ENCODE measurements at regions not wholly inside any gene's neighbourhood (a gene's known extent, or its start where the extent isn't known, plus 50 kb on each side); places are given as distances from the start of the nearest gene placed in this dataset.
"Not testable (repeated sequence)": the region's sequence is repeated elsewhere in the genome, so short reads cannot be mapped to it uniquely, and the experiment has no call there.

DNA sequence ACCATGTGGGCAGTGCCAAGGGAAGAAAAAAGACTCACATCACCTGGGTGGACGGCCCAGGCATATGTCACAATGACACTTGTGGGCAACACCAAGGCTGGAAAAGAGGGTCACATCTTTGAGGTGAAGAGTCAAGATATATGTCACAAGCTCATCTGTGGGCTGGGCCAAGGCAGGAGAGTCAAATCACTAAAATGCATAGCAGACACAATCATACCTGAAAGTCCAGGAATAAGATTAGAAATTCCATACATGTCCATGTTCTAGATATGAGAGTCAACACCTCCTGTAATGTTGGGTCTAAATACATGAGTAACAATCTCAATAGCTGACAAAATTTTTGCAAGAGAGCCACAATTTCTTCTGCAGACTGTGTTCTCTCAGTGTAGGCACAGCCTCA is 145.0 kb downstream of the ZNF675 start:
- DNase-seq, result no peak
- TF ChIP-seq, protein P1, sequence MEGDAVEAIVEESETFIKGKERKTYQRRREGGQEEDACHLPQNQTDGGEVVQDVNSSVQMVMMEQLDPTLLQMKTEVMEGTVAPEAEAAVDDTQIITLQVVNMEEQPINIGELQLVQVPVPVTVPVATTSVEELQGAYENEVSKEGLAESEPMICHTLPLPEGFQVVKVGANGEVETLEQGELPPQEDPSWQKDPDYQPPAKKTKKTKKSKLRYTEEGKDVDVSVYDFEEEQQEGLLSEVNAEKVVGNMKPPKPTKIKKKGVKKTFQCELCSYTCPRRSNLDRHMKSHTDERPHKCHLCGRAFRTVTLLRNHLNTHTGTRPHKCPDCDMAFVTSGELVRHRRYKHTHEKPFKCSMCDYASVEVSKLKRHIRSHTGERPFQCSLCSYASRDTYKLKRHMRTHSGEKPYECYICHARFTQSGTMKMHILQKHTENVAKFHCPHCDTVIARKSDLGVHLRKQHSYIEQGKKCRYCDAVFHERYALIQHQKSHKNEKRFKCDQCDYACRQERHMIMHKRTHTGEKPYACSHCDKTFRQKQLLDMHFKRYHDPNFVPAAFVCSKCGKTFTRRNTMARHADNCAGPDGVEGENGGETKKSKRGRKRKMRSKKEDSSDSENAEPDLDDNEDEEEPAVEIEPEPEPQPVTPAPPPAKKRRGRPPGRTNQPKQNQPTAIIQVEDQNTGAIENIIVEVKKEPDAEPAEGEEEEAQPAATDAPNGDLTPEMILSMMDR (IDR thresholded peaks at IDR 0.05; ENCODE audit: low read depth, low read length), result no peak
- Histone ChIP-seq H3K27ac (no peak overlapping the region), H3K9me3 (ENCODE audit: severe bottlenecking) (no peaks in the 10 kb centered on the region), H3K4me3 (ENCODE audit: low read depth, low read length) (no peak overlapping the region), H3K36me3 (no peaks in the 10 kb centered on the region), H3K27me3 (ENCODE audit: insufficient read depth, low read depth, severe bottlenecking) (peaks cover 9% of the 10 kb centered on the region)

DNA sequence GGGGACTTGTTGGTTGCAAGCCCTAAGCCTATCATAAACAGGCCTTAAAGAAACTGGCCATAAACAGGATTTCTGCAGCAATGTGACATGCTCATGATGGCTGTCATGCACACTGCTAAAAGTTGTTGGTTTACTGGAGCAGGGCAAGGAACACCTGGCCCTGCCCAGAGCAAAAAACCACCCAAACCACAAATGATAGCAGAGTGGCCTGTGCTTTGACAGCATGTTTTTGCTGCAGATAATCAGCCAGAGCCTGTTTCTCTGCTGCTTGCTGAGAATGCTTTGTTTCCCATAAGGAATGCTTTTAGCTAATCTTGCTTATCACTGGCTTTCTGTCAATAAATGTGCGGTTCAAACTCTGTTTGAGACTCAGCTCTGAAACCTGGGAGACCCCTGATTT is 144.9 kb upstream of the ZNF91 start:
- H3K27me3 ChIP-seq (ENCODE audit: insufficient read depth, low read depth, severe bottlenecking); DNase-seq; H3K9me3 ChIP-seq (ENCODE audit: severe bottlenecking); H3K4me3 ChIP-seq (ENCODE audit: low read depth, low read length); H3K36me3 ChIP-seq; H3K27ac ChIP-seq: not testable (repeated sequence)

DNA sequence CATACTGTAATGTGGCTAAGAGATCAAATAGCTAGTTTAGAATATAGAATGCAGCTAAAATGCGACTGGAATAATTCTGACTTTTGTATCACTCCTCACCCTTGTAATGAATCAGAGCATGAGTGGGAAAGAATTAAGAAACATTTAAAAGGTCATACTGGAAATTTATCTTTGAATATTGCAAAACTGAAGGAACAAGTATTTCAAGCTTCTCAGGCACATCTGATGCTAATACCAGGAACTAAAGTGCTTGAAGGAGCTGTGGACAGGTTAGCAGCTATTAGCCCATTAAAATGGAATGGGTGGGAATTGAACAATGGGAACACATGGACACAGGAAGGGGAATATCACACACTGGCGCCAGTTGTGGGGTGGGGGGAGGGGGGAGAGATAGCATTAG is 144.2 kb upstream of the ZNF91 start:
- no peak for DNase-seq
- H3K9me3 ChIP-seq (ENCODE audit: severe bottlenecking), result no peaks in the 10 kb centered on the region
- no peaks in the 10 kb centered on the region for H3K27me3 ChIP-seq (ENCODE audit: insufficient read depth, low read depth, severe bottlenecking)
- TF ChIP-seq, protein P1 (IDR thresholded peaks at IDR 0.05; ENCODE audit: low read depth, low read length), result no peak
- no peak overlapping the region for H3K27ac ChIP-seq
- no peak overlapping the region for H3K4me3 ChIP-seq (ENCODE audit: low read depth, low read length)
- no peaks in the 10 kb centered on the region for H3K36me3 ChIP-seq

DNA sequence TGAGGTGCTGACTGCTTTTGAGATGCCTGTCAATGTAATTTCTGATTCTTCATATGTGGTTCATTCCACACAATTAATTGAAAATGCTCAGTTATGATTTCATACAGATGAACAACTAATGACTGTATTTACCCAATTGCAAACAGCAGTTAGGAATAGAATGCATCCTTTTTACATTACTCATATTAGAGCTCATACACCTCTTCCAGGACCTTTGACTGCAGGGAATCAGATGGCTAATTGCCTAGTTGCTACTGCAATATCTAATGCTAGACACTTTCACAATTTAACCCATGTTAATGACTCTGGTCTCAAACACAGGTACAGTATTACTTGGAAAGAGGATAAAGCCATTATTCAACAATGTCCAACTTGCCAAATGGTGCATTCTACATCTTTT is 141.9 kb upstream of the ZNF91 start:
- H3K36me3 ChIP-seq; DNase-seq; H3K27me3 ChIP-seq (ENCODE audit: insufficient read depth, low read depth, severe bottlenecking); H3K4me3 ChIP-seq (ENCODE audit: low read depth, low read length); H3K27ac ChIP-seq; H3K9me3 ChIP-seq (ENCODE audit: severe bottlenecking): not testable (repeated sequence)

DNA sequence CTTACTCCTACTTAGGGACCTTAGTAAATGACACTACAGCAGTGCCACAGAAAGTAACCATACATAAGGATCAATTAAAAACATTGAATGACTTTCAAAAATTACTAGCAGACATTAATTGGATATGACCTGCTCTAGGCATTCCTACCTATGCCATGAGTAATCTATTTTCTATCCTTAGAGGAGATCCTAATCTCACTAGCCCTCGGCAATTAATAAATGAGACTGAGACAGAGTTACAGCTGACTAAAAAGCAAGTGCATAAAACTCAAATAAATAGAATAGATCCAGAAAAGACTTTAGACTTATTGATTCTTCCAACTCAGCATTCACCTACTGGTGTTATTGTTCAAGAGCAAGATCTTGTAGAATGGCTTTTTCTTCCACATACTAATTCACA is 141.1 kb upstream of the ZNF91 start:
- H3K4me3 ChIP-seq (ENCODE audit: low read depth, low read length); H3K27me3 ChIP-seq (ENCODE audit: insufficient read depth, low read depth, severe bottlenecking); H3K36me3 ChIP-seq; DNase-seq; H3K9me3 ChIP-seq (ENCODE audit: severe bottlenecking); H3K27ac ChIP-seq: not testable (repeated sequence)

DNA sequence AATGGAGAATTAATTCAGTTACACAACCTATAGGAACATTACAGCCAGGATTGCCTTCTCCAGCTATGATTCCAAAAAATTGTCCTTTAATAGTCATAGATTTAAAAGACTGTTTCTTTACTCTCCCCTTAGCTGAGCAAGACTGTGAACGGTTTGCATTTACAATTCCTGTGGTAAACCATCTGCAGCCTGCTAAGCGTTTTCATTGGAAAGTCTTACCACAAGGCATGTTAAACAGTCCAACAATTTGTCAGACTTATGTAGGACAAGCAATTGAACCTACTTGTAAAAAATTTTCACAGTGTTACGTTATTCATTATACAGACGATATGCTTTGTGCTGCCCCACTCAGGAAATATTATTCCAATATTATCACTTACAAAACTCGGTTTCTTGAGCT is 140.6 kb upstream of the ZNF91 start:
- H3K27me3 ChIP-seq (ENCODE audit: insufficient read depth, low read depth, severe bottlenecking); H3K9me3 ChIP-seq (ENCODE audit: severe bottlenecking); H3K4me3 ChIP-seq (ENCODE audit: low read depth, low read length); DNase-seq; H3K36me3 ChIP-seq; H3K27ac ChIP-seq: not testable (repeated sequence)

DNA sequence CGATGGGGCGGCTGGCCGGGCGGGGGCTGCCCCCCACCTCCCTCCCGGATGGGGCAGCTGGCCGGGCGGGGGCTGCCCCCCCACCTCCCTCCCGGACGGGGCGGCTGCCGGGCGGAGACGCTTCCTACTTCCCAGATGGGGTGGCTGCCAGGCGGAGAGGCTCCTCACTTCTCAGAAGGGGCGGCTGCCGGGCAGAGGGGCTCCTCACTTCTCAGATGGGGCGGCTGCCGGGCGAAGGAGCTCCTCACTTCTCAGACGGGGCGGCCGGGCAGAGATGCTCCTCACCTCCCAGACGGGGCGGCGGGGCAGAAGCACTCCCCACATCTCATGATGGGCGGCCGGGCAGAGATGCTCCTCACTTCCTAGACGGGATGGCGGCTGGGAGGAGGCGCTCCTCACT is 138.2 kb upstream of the ZNF91 start:
- H3K9me3 ChIP-seq (ENCODE audit: severe bottlenecking); H3K36me3 ChIP-seq; DNase-seq; H3K27me3 ChIP-seq (ENCODE audit: insufficient read depth, low read depth, severe bottlenecking); H3K27ac ChIP-seq; H3K4me3 ChIP-seq (ENCODE audit: low read depth, low read length): not testable (repeated sequence)

DNA sequence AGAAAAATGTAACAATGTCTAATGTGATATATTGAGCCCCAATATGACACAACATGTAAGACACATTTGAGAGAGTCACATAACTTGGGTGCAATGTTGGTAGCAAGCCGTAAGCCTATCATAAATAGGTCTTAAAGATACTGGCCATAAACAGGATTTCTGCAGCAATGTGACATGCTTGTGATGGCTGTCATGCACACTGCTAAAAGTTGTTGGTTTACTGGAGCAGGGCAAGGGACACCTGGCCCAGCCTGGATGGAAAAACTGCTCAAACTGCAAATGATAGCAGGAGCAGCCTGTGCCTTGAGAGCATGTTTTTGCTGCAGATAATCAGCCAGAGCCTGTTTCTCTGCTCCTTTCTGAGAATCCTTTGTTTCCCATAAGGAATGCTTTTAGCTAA is 136.7 kb upstream of the ZNF91 start:
- TF ChIP-seq, protein P1 (IDR thresholded peaks at IDR 0.05; ENCODE audit: low read depth, low read length), result no peak
- no peak for DNase-seq
- Histone ChIP-seq H3K36me3 (no peaks in the 10 kb centered on the region), H3K9me3 (ENCODE audit: severe bottlenecking) (no peaks in the 10 kb centered on the region), H3K4me3 (ENCODE audit: low read depth, low read length) (no peak overlapping the region), H3K27ac (no peak overlapping the region), H3K27me3 (ENCODE audit: insufficient read depth, low read depth, severe bottlenecking) (no peaks in the 10 kb centered on the region)

All from WERI-Rb-1 (cell line).